ENCODE measurements at regions not wholly inside any gene's neighbourhood (a gene's known extent, or its start where the extent isn't known, plus 50 kb on each side); places are given as distances from the start of the nearest gene placed in this dataset.

- TF ChIP-seq EP300 (IDR thresholded peaks at IDR 0.05): no peak
- TF ChIP-seq CTCF (IDR thresholded peaks at IDR 0.05): no peak
These were observed 402.8 kb downstream of the MATN1 start for GRCh38 chr1:30320581-30320890.

Measured in esophagus muscularis mucosa (tissue), 3 donors.